IMR-90 (cell line): ENCODE measurements at regions not wholly inside any gene's neighbourhood (a gene's known extent, or its start where the extent isn't known, plus 50 kb on each side); places are given as distances from the start of the nearest gene placed in this dataset.

Source experiments
- BHLHE40 ChIP-seq: fragments of 150-350 bp; IDR thresholded peaks from 2 replicates; pipeline ENCODE4 v1.6.1; 2016; ENCODE audit warnings: mild to moderate bottlenecking, low read depth, low read length
- CHD1 ChIP-seq: IDR thresholded peaks from 2 replicates; pipeline ENCODE4 v1.6.1; 2012; ENCODE audit warnings: low read depth, low read length, improper control_type of control experiment
- MAFK ChIP-seq: IDR thresholded peaks from 2 replicates; pipeline ENCODE4 v1.6.1; 2012; ENCODE audit warnings: low read depth, low read length, improper control_type of control experiment
- MAZ ChIP-seq: IDR thresholded peaks from 2 replicates; pipeline ENCODE4 v1.6.1; 2012; ENCODE audit warnings: low read depth, mild to moderate bottlenecking, low read length, improper control_type of control experiment, moderate library complexity, borderline replicate concordance
- NFE2L2 ChIP-seq: fragments of 150-350 bp; IDR thresholded peaks from 2 replicates; pipeline ENCODE4 v1.6.1; 2016; ENCODE audit warnings: low read depth, mild to moderate bottlenecking, low read length
- POLR2A ChIP-seq: IDR thresholded peaks from 2 replicates; pipeline ENCODE4 v1.6.1; 2012; ENCODE audit warnings: mild to moderate bottlenecking, low read depth, low read length
- RAD21 ChIP-seq: IDR thresholded peaks from 2 replicates; pipeline ENCODE4 v1.6.1; 2012; ENCODE audit warnings: low read length, improper control_type of control experiment
- USF2 ChIP-seq: fragments of 150-350 bp; IDR thresholded peaks from 2 replicates; pipeline ENCODE4 v1.6.1; 2017; ENCODE audit warnings: mild to moderate bottlenecking, antibody characterized with exemption, low read length, low read depth
- TF ChIP-seq, protein P1 (sequence below): conservative IDR thresholded peaks from 2 replicates; pipeline ENCODE4 v1.5.1; 2012; ENCODE audit warnings: mild to moderate bottlenecking, low read depth, low read length, improper control_type of control experiment

DNA sequence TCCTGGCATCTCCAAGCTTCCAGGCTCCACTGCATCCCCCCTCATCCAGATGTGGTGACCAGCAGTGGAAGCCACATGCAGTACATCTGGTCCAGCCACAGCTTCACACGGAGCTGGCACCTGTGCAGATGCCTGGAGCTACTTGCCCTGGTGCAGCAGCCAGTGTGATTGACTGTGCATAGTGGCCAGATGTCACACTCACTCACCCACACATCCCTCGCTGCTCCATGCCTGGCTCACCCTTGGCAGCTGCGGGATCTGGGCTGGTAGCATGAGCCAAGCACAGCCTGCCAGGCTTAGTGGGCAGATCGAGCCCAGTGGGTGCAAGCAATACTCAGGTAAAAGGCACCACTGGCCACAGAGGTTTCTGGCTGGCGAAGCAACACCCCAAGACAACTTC lies 398.0 kb upstream of the CNTN4 start:
- no peak for TF ChIP-seq POLR2A
- TF ChIP-seq, protein P1, sequence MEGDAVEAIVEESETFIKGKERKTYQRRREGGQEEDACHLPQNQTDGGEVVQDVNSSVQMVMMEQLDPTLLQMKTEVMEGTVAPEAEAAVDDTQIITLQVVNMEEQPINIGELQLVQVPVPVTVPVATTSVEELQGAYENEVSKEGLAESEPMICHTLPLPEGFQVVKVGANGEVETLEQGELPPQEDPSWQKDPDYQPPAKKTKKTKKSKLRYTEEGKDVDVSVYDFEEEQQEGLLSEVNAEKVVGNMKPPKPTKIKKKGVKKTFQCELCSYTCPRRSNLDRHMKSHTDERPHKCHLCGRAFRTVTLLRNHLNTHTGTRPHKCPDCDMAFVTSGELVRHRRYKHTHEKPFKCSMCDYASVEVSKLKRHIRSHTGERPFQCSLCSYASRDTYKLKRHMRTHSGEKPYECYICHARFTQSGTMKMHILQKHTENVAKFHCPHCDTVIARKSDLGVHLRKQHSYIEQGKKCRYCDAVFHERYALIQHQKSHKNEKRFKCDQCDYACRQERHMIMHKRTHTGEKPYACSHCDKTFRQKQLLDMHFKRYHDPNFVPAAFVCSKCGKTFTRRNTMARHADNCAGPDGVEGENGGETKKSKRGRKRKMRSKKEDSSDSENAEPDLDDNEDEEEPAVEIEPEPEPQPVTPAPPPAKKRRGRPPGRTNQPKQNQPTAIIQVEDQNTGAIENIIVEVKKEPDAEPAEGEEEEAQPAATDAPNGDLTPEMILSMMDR = no peak
- no peak for TF ChIP-seq MAFK
- TF ChIP-seq USF2 = no peak
- TF ChIP-seq BHLHE40 = no peak
- no peak for TF ChIP-seq CHD1
- no peak for TF ChIP-seq NFE2L2
- TF ChIP-seq RAD21 = no peak
- TF ChIP-seq MAZ = no peak
